ENCODE measurements at regions not wholly inside any gene's neighbourhood (a gene's known extent, or its start where the extent isn't known, plus 50 kb on each side); places are given as distances from the start of the nearest gene placed in this dataset.

DNA sequence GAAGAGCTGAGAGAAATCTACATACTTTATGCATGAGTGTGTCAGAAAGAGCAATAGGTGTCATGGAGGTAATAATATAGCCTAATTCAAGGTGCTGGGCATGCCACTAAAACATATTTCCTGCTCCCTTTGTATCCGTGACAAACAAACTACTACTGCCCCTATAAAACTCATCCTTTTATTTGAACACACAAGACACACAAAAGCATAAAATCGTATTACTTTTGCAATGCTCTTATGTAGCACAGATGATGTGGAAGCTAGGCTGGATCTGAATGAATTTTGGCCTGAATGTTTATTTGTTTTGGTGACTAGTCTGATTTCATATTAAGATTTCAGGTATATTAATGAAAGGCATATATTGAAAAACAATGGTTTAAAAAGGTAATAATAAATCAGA is 239.3 kb upstream of the NEGR1 start:
- no peak overlapping the region for H3K4me3 Mint-ChIP-seq
- H3K36me3 Mint-ChIP-seq = no peaks in the 10 kb centered on the region
- no peaks in the 10 kb centered on the region for H3K9me3 ChIP-seq (ENCODE audit: control insufficient read depth in 1 of 2, low read length in 2 of 2)
- H3K27me3 Mint-ChIP-seq = no peaks in the 10 kb centered on the region
- H3K4me1 ChIP-seq (ENCODE audit: insufficient read depth, low read length) = no peaks in the 10 kb centered on the region
- H3K36me3 ChIP-seq (ENCODE audit: insufficient read depth, low read length) = no peaks in the 10 kb centered on the region
- no peaks in the 10 kb centered on the region for H3K4me1 Mint-ChIP-seq
- no peak overlapping the region for H3K27ac ChIP-seq (ENCODE audit: low read depth, low read length)
- H3K4me3 ChIP-seq (ENCODE audit: low read length in 2 of 2) = no peak overlapping the region
- no peaks in the 10 kb centered on the region for H3K27me3 ChIP-seq (ENCODE audit: insufficient read depth, low read length)
- CTCF ChIA-PET (ENCODE audit: partially characterized antibody) = no interaction called here
- peaks cover 0 to 7% (median 3%) of the 10 kb centered on the region in 8 donors for H3K9me3 Mint-ChIP-seq
- DNase-seq = no peak
- POLR2A ChIA-PET (ENCODE audit: partially characterized antibody) = no interaction called here
- intact Hi-C loops (cut with micrococcal nuclease) = no loop called here
- no peak overlapping the region for H3K27ac Mint-ChIP-seq

DNA sequence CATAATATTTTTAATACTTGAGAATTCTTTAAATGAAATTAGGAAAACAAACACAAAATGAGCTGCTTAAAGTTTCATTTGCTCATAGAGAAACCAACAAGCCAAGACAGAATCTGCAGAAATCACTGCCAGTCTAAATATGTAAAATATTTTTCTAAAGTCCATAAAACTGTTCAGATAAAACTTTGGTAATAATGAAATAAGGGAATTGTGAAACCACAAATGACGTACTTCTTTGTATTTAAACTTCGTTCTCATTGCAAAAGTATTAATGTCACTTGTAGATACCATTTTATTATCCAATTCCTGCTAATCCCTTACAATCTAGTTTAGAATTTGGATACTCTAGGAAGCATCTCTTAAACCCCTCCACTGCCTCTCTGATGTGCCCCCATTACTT is 234.5 kb upstream of the NEGR1 start:
- POLR2A ChIA-PET (ENCODE audit: partially characterized antibody) = no interaction called here
- Mint-ChIP-seq H3K27ac (no peak overlapping the region), H3K27me3 (no peaks in the 10 kb centered on the region), H3K36me3 (no peaks in the 10 kb centered on the region), H3K4me3 (no peak overlapping the region), H3K4me1 (no peaks in the 10 kb centered on the region), H3K9me3 (peaks cover 0 to 9% (median under 1%) of the 10 kb centered on the region in 8 donors)
- H3K4me3 ChIP-seq (ENCODE audit: low read length in 2 of 2) = no peak overlapping the region
- DNase-seq = no peak
- H3K27me3 ChIP-seq (ENCODE audit: insufficient read depth, low read length) = no peaks in the 10 kb centered on the region
- intact Hi-C loops (cut with micrococcal nuclease) = no loop called here
- no peaks in the 10 kb centered on the region for H3K36me3 ChIP-seq (ENCODE audit: insufficient read depth, low read length)
- no peaks in the 10 kb centered on the region for H3K9me3 ChIP-seq (ENCODE audit: control insufficient read depth in 1 of 2, low read length in 2 of 2)
- no peaks in the 10 kb centered on the region for H3K4me1 ChIP-seq (ENCODE audit: insufficient read depth, low read length)
- CTCF ChIA-PET (ENCODE audit: partially characterized antibody) = no interaction called here
- H3K27ac ChIP-seq (ENCODE audit: low read depth, low read length) = no peak overlapping the region

DNA sequence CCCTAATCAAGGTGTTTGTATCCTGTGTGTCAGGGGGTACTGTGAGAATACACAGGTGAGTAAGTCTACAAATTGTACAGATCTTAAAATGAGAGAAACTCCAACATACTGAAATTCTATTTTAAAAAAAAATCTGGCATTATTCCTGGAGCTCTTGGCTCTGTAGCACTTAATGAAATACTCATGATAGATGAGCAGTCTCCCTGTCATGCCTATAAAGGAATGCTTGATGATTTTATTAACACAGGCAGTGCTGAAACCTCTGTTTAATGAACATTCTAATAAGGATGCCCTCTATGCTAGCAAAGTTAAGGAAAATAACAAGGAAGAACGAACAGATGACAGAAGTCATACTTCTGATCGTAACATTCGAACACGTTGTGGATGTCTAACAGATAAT is 233.9 kb upstream of the NEGR1 start:
- Mint-ChIP-seq H3K27me3 (no peaks in the 10 kb centered on the region), H3K27ac (no peak overlapping the region), H3K4me1 (no peaks in the 10 kb centered on the region), H3K36me3 (no peaks in the 10 kb centered on the region), H3K4me3 (no peak overlapping the region), H3K9me3 (peaks cover 0 to 9% (median under 1%) of the 10 kb centered on the region in 8 donors)
- no peaks in the 10 kb centered on the region for H3K4me1 ChIP-seq (ENCODE audit: insufficient read depth, low read length)
- no peaks in the 10 kb centered on the region for H3K36me3 ChIP-seq (ENCODE audit: insufficient read depth, low read length)
- ChIA-PET CTCF (ENCODE audit: partially characterized antibody) (no interaction called here), POLR2A (ENCODE audit: partially characterized antibody) (no interaction called here)
- intact Hi-C loops (cut with micrococcal nuclease) = no loop called here
- H3K27me3 ChIP-seq (ENCODE audit: insufficient read depth, low read length) = no peaks in the 10 kb centered on the region
- no peak overlapping the region for H3K4me3 ChIP-seq (ENCODE audit: low read length in 2 of 2)
- no peak for DNase-seq
- H3K9me3 ChIP-seq (ENCODE audit: control insufficient read depth in 1 of 2, low read length in 2 of 2) = no peaks in the 10 kb centered on the region
- no peak overlapping the region for H3K27ac ChIP-seq (ENCODE audit: low read depth, low read length)

- CTCF ChIA-PET (ENCODE audit: partially characterized antibody) = no interaction called here
- no peaks in the 10 kb centered on the region for H3K27me3 Mint-ChIP-seq
- Histone ChIP-seq H3K27me3 (ENCODE audit: insufficient read depth, low read length) (no peaks in the 10 kb centered on the region), H3K27ac (ENCODE audit: low read depth, low read length) (no peak overlapping the region), H3K9me3 (ENCODE audit: control insufficient read depth in 1 of 2, low read length in 2 of 2) (no peaks in the 10 kb centered on the region), H3K36me3 (ENCODE audit: insufficient read depth, low read length) (no peaks in the 10 kb centered on the region), H3K4me3 (ENCODE audit: low read length in 2 of 2) (no peak overlapping the region), H3K4me1 (ENCODE audit: insufficient read depth, low read length) (no peaks in the 10 kb centered on the region)
- intact Hi-C loops (cut with micrococcal nuclease) = no loop called here
- H3K27ac Mint-ChIP-seq = no peak overlapping the region
- POLR2A ChIA-PET (ENCODE audit: partially characterized antibody) = no interaction called here
- H3K4me3 Mint-ChIP-seq = no peak overlapping the region
- H3K36me3 Mint-ChIP-seq = no peaks in the 10 kb centered on the region
- no peaks in the 10 kb centered on the region for H3K4me1 Mint-ChIP-seq
- peaks cover 0 to 6% (median 3%) of the 10 kb centered on the region in 8 donors for H3K9me3 Mint-ChIP-seq
- no peak for DNase-seq
Observed at GRCh38 chr1:72498371-72498770, 216.0 kb upstream of the NEGR1 start.

DNA sequence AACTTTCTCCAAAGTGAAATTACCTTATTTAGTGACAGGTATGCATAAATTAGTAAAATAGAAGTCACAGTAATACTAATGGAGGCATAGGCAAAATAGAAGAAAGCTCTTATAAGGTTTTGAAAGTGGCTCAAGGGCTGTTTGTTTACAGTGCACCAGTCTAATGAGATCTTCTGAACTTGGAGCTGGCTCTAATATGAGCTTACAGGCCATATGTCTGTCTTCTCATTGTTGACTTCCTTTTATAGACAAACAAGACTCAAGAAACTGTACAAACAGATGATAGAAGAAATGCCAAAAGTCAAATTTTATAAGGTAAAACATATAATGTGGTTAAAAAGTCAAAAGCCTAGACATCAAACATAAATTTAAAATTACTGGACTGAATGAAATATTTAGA is 207.5 kb upstream of the NEGR1 start:
- H3K36me3 Mint-ChIP-seq = no peaks in the 10 kb centered on the region
- DNase-seq = no peak
- ChIA-PET POLR2A (ENCODE audit: partially characterized antibody) (no interaction called here), CTCF (ENCODE audit: partially characterized antibody) (no interaction called here)
- H3K4me3 ChIP-seq (ENCODE audit: low read length in 2 of 2) = no peak overlapping the region
- H3K27ac ChIP-seq (ENCODE audit: low read depth, low read length) = no peak overlapping the region
- H3K27me3 ChIP-seq (ENCODE audit: insufficient read depth, low read length) = no peaks in the 10 kb centered on the region
- no peaks in the 10 kb centered on the region for H3K27me3 Mint-ChIP-seq
- no peaks in the 10 kb centered on the region for H3K9me3 ChIP-seq (ENCODE audit: control insufficient read depth in 1 of 2, low read length in 2 of 2)
- H3K4me1 ChIP-seq (ENCODE audit: insufficient read depth, low read length) = no peaks in the 10 kb centered on the region
- no peak overlapping the region for H3K27ac Mint-ChIP-seq
- peaks cover 0 to 7% (median 5%) of the 10 kb centered on the region in 8 donors for H3K9me3 Mint-ChIP-seq
- intact Hi-C loops (cut with micrococcal nuclease) = no loop called here
- H3K4me3 Mint-ChIP-seq = no peak overlapping the region
- H3K36me3 ChIP-seq (ENCODE audit: insufficient read depth, low read length) = no peaks in the 10 kb centered on the region
- no peaks in the 10 kb centered on the region for H3K4me1 Mint-ChIP-seq

DNA sequence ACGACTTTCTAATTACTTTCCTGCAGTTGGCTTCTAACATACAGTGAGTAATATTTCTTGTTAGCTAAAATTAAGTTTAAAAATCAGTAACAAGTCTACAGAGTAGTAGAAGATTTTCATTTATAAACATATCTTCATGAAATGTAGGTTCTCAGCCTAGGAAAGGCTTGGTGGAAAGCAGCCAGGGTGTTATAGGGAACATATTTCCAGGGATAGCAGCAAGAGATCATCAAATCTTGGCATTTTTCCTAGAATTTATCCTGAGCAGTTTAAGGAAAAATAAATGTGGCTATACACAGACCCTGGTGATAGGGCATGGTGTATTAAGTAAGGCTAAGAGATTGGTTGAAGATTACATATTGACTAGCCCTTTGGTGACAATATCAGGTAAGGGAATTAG is 203.5 kb upstream of the NEGR1 start:
- no peaks in the 10 kb centered on the region for H3K36me3 Mint-ChIP-seq
- Histone ChIP-seq H3K27me3 (ENCODE audit: insufficient read depth, low read length) (no peaks in the 10 kb centered on the region), H3K4me1 (ENCODE audit: insufficient read depth, low read length) (no peaks in the 10 kb centered on the region), H3K4me3 (ENCODE audit: low read length in 2 of 2) (no peak overlapping the region), H3K9me3 (ENCODE audit: control insufficient read depth in 1 of 2, low read length in 2 of 2) (no peaks in the 10 kb centered on the region), H3K36me3 (ENCODE audit: insufficient read depth, low read length) (no peaks in the 10 kb centered on the region), H3K27ac (ENCODE audit: low read depth, low read length) (no peak overlapping the region)
- no peak for DNase-seq
- H3K9me3 Mint-ChIP-seq = peaks cover 0 to 17% (median 2%) of the 10 kb centered on the region in 8 donors
- POLR2A ChIA-PET (ENCODE audit: partially characterized antibody) = no interaction called here
- intact Hi-C loops (cut with micrococcal nuclease) = no loop called here
- H3K4me1 Mint-ChIP-seq = no peaks in the 10 kb centered on the region
- CTCF ChIA-PET (ENCODE audit: partially characterized antibody) = no interaction called here
- H3K27me3 Mint-ChIP-seq = no peaks in the 10 kb centered on the region
- no peak overlapping the region for H3K27ac Mint-ChIP-seq
- no peak overlapping the region for H3K4me3 Mint-ChIP-seq

- Histone ChIP-seq H3K4me3 (ENCODE audit: low read length in 2 of 2) (no peak overlapping the region), H3K27ac (ENCODE audit: low read depth, low read length) (no peak overlapping the region), H3K9me3 (ENCODE audit: control insufficient read depth in 1 of 2, low read length in 2 of 2) (no peaks in the 10 kb centered on the region), H3K27me3 (ENCODE audit: insufficient read depth, low read length) (no peaks in the 10 kb centered on the region), H3K4me1 (ENCODE audit: insufficient read depth, low read length) (no peaks in the 10 kb centered on the region), H3K36me3 (ENCODE audit: insufficient read depth, low read length) (no peaks in the 10 kb centered on the region)
- intact Hi-C loops (cut with micrococcal nuclease) = no loop called here
- DNase-seq = no peak
- Mint-ChIP-seq H3K36me3 (no peaks in the 10 kb centered on the region), H3K9me3 (peaks cover 0 to 25% (median 8%) of the 10 kb centered on the region in 8 donors), H3K27ac (no peak overlapping the region), H3K4me1 (no peaks in the 10 kb centered on the region), H3K4me3 (no peak overlapping the region), H3K27me3 (no peaks in the 10 kb centered on the region)
- POLR2A ChIA-PET (ENCODE audit: partially characterized antibody) = no interaction called here
- CTCF ChIA-PET (ENCODE audit: partially characterized antibody) = no interaction called here
Observed at GRCh38 chr1:72483846-72484357, 201.6 kb upstream of the NEGR1 start.

DNA sequence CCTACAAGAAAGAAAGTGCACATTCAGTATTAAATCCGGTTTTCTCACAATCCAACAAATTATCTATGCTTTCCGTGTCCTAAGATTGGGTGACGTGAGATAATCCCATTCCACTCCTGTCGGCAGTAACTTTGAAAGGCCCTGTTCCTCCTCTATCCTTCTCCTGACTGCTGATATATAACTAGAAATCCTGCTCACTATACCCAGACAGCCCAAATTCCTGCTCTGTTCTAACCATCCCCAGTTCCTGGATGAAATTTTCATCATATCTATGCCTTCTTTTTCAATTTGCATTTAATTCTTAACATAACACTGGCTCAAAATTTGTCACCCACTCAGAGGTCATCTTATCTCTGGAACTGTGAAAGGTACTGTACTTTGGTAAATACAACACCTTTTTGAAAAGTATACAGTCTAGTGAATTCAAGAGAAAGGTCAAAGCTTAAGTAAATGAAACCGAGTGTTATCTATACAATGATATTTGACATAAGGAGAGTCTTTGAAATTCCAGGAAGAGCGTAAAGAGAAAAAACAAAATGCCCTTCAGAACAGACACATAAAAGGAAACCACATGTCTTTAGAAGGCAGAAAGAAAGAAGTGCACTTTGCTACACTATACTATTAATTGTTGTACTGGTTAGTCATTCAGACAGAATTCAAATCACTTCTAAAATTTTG is 200.5 kb upstream of the NEGR1 start:
- no peak for DNase-seq
- no peaks in the 10 kb centered on the region for H3K4me1 ChIP-seq (ENCODE audit: insufficient read depth, low read length)
- H3K36me3 Mint-ChIP-seq = no peaks in the 10 kb centered on the region
- H3K9me3 ChIP-seq (ENCODE audit: control insufficient read depth in 1 of 2, low read length in 2 of 2) = no peaks in the 10 kb centered on the region
- no peaks in the 10 kb centered on the region for H3K36me3 ChIP-seq (ENCODE audit: insufficient read depth, low read length)
- peaks cover 0 to 26% (median 10%) of the 10 kb centered on the region in 8 donors for H3K9me3 Mint-ChIP-seq
- H3K27me3 Mint-ChIP-seq = no peaks in the 10 kb centered on the region
- no peaks in the 10 kb centered on the region for H3K4me1 Mint-ChIP-seq
- no peaks in the 10 kb centered on the region for H3K27me3 ChIP-seq (ENCODE audit: insufficient read depth, low read length)
- H3K27ac ChIP-seq (ENCODE audit: low read depth, low read length) = no peak overlapping the region
- H3K4me3 Mint-ChIP-seq = no peak overlapping the region
- intact Hi-C loops (cut with micrococcal nuclease) = no loop called here
- CTCF ChIA-PET (ENCODE audit: partially characterized antibody) = no interaction called here
- no peak overlapping the region for H3K4me3 ChIP-seq (ENCODE audit: low read length in 2 of 2)
- POLR2A ChIA-PET (ENCODE audit: partially characterized antibody) = no interaction called here
- no peak overlapping the region for H3K27ac Mint-ChIP-seq
